ENCODE measurements at regions not wholly inside any gene's neighbourhood (a gene's known extent, or its start where the extent isn't known, plus 50 kb on each side); places are given as distances from the start of the nearest gene placed in this dataset.

GRCh38 chr13:80704369-80704768 is 363.4 kb upstream of the SPRY2 start:
- Histone ChIP-seq H3K4me3 (no peak overlapping the region), H3K79me2 (ENCODE audit: control insufficient read depth, insufficient read depth, low read length) (no peaks in the 10 kb centered on the region), H3K9me3 (replicated peaks; ENCODE audit: control insufficient read depth, insufficient read depth, low read length) (no peaks in the 10 kb centered on the region), H3K9ac (ENCODE audit: control insufficient read depth, insufficient read depth, low read length) (no peak overlapping the region), H4K20me1 (ENCODE audit: control insufficient read depth, insufficient read depth) (no peaks in the 10 kb centered on the region), H3K4me1 (ENCODE audit: control insufficient read depth, insufficient read depth, low read length) (no peaks in the 10 kb centered on the region), H3K27ac (ENCODE audit: control insufficient read depth, insufficient read depth) (no peak overlapping the region), H3K27me3 (replicated peaks in 1 of 2; ENCODE audit: control insufficient read depth in 2 of 2, insufficient read depth in 2 of 2, low read length in 1 of 2) (no peaks in the 10 kb centered on the region), H3K4me2 (ENCODE audit: control insufficient read depth, insufficient read depth) (no peak overlapping the region), H3K36me3 (ENCODE audit: control insufficient read depth in 2 of 2, insufficient read depth in 2 of 2, low read length in 1 of 2) (no peaks in the 10 kb centered on the region), H2AFZ (ENCODE audit: control insufficient read depth, low read depth, low read length) (no peak overlapping the region)
- BruUV-seq (replicated peaks), result no TSS peak
- 77% methylated on average over 16 of the region's 20 CpGs for WGBS (ENCODE audit: insufficient coverage, insufficient replicate concordance, low lambda C conversion rate, missing lambda C conversion rate)
- RAD21 ChIA-PET (ENCODE audit: unreplicated experiment), result no interaction called here
- DNase-seq (ENCODE audit: low read depth, low spot score), result no peak
- POLR2A ChIA-PET, result interaction anchor here (0.6 kb wide), 1 partner anchor 149 kb away, joined by 3 read pairs; no protein-coding TSS in a partner anchor
- intact Hi-C loops (cut with micrococcal nuclease; ENCODE audit: unreplicated experiment) (no loop called here), in situ Hi-C loops (cut with MboI) (no loop called here)
- TF ChIP-seq CBFB (IDR thresholded peaks at IDR 0.05; ENCODE audit: low read depth), result no peak
- no peak for TF ChIP-seq TCF3 (IDR thresholded peaks at IDR 0.05; ENCODE audit: borderline replicate concordance, insufficient read depth, low read depth, low read length)
- TF ChIP-seq NRF1 (conservative IDR thresholded peaks at IDR 0.05; ENCODE audit: low read depth, low read length), result no peak
- no peak for TF ChIP-seq CHD1 (IDR thresholded peaks at IDR 0.05; ENCODE audit: low read depth, low read length)
- TF ChIP-seq, protein P1, sequence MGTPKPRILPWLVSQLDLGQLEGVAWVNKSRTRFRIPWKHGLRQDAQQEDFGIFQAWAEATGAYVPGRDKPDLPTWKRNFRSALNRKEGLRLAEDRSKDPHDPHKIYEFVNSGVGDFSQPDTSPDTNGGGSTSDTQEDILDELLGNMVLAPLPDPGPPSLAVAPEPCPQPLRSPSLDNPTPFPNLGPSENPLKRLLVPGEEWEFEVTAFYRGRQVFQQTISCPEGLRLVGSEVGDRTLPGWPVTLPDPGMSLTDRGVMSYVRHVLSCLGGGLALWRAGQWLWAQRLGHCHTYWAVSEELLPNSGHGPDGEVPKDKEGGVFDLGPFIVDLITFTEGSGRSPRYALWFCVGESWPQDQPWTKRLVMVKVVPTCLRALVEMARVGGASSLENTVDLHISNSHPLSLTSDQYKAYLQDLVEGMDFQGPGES (IDR thresholded peaks at IDR 0.05), result no peak
- TF ChIP-seq LARP7 (IDR thresholded peaks at IDR 0.05), result no peak
- TF ChIP-seq, protein P2, sequence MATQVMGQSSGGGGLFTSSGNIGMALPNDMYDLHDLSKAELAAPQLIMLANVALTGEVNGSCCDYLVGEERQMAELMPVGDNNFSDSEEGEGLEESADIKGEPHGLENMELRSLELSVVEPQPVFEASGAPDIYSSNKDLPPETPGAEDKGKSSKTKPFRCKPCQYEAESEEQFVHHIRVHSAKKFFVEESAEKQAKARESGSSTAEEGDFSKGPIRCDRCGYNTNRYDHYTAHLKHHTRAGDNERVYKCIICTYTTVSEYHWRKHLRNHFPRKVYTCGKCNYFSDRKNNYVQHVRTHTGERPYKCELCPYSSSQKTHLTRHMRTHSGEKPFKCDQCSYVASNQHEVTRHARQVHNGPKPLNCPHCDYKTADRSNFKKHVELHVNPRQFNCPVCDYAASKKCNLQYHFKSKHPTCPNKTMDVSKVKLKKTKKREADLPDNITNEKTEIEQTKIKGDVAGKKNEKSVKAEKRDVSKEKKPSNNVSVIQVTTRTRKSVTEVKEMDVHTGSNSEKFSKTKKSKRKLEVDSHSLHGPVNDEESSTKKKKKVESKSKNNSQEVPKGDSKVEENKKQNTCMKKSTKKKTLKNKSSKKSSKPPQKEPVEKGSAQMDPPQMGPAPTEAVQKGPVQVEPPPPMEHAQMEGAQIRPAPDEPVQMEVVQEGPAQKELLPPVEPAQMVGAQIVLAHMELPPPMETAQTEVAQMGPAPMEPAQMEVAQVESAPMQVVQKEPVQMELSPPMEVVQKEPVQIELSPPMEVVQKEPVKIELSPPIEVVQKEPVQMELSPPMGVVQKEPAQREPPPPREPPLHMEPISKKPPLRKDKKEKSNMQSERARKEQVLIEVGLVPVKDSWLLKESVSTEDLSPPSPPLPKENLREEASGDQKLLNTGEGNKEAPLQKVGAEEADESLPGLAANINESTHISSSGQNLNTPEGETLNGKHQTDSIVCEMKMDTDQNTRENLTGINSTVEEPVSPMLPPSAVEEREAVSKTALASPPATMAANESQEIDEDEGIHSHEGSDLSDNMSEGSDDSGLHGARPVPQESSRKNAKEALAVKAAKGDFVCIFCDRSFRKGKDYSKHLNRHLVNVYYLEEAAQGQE (IDR thresholded peaks at IDR 0.05; ENCODE audit: low read depth, low read length), result no peak
- no peak for TF ChIP-seq USF1 (IDR thresholded peaks at IDR 0.05; ENCODE audit: borderline replicate concordance, extremely low read length, insufficient read depth, low read depth, low read length)
- no peak for TF ChIP-seq NFYA (IDR thresholded peaks at IDR 0.05; ENCODE audit: borderline replicate concordance, low read depth, low read length)
- no peak for TF ChIP-seq ZZZ3 (IDR thresholded peaks at IDR 0.05; ENCODE audit: control insufficient read depth, insufficient read length, low read depth)
- TF ChIP-seq, protein P3, sequence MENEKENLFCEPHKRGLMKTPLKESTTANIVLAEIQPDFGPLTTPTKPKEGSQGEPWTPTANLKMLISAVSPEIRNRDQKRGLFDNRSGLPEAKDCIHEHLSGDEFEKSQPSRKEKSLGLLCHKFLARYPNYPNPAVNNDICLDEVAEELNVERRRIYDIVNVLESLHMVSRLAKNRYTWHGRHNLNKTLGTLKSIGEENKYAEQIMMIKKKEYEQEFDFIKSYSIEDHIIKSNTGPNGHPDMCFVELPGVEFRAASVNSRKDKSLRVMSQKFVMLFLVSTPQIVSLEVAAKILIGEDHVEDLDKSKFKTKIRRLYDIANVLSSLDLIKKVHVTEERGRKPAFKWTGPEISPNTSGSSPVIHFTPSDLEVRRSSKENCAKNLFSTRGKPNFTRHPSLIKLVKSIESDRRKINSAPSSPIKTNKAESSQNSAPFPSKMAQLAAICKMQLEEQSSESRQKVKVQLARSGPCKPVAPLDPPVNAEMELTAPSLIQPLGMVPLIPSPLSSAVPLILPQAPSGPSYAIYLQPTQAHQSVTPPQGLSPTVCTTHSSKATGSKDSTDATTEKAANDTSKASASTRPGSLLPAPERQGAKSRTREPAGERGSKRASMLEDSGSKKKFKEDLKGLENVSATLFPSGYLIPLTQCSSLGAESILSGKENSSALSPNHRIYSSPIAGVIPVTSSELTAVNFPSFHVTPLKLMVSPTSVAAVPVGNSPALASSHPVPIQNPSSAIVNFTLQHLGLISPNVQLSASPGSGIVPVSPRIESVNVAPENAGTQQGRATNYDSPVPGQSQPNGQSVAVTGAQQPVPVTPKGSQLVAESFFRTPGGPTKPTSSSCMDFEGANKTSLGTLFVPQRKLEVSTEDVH (IDR thresholded peaks at IDR 0.05; ENCODE audit: low read depth, partially characterized antibody), result no peak
- TF ChIP-seq KLF5 (IDR thresholded peaks at IDR 0.05; ENCODE audit: partially characterized antibody), result no peak
- TF ChIP-seq YBX1 (IDR thresholded peaks at IDR 0.05), result no peak
- TF ChIP-seq RB1 (IDR thresholded peaks at IDR 0.05; ENCODE audit: borderline replicate concordance), result no peak
- no peak for TF ChIP-seq RAD21 (IDR thresholded peaks at IDR 0.05; ENCODE audit: insufficient read depth, low read depth, low read length)
- SMC1A ChIA-PET (ENCODE audit: uncharacterized antibody, unreplicated experiment), result no interaction called here
- CTCF ChIA-PET, result interaction anchor here (1.1 kb wide), 1 partner anchor 10 kb away, joined by 3 read pairs; no protein-coding TSS in a partner anchor
- FAIRE-seq, result no peak
- ATAC-seq, result no peak

Data from GM12878 (cell line).